ENCODE measurements at regions not wholly inside any gene's neighbourhood (a gene's known extent, or its start where the extent isn't known, plus 50 kb on each side); places are given as distances from the start of the nearest gene placed in this dataset.

DNA sequence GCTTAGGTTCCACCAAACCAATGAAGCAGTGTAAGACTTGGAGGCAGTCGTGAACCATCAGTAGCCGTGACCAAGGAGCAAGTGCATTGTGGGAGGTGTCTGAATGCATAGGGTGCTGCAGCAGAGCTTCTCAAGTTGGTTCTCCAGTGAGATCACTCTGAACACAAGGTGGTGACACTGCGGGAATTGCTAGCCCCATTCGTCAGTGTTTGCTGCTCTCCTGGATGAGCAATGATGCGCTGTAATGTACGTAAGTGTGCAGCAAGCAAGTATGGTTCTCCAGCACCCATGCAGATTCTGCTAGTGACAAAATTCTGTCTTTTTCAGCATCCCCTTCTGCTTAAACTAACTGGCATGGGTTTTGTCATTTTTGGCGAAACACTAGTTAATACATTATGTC is 97.6 kb upstream of the HTR2A start:
- H4K8ac ChIP-seq (ENCODE audit: low read depth in 2 of 2, low read length in 2 of 2) = no peak overlapping the region
- WGBS, 2 experiments (ENCODE audit: extremely low coverage in 2 of 2, insufficient read length in 1 of 2) = 84% methylated on average over 3 of the region's 7 CpGs; no CpG with 5 or more reads in 1 of the 2 experiments
- no peaks in the 10 kb centered on the region for H3K79me1 ChIP-seq (ENCODE audit: low read depth in 1 of 2, low read length in 2 of 2)
- no peak overlapping the region for H3K4me2 ChIP-seq (ENCODE audit: low read depth, low read length)
- no peak overlapping the region for H2BK20ac ChIP-seq (ENCODE audit: low read depth, low read length)
- H3K4me3 ChIP-seq (ENCODE audit: insufficient read depth, low read depth, low read length) = no peak overlapping the region
- POLR2A ChIA-PET (ENCODE audit: unreplicated experiment) = no interaction called here
- no peak overlapping the region for H3K9ac ChIP-seq (ENCODE audit: low read depth, low read length)
- no peak overlapping the region for H3K56ac ChIP-seq (ENCODE audit: extremely low read depth, insufficient read depth, low read length)
- CTCF ChIA-PET = no interaction called here
- H2AK5ac ChIP-seq (ENCODE audit: low read depth, low read length) = no peak overlapping the region
- intact Hi-C loops (cut with micrococcal nuclease) = no loop called here
- H3K4ac ChIP-seq (ENCODE audit: low read depth, low read length) = no peak overlapping the region
- in situ Hi-C loops (cut with MboI; ENCODE audit: low sequenced_read_pairs) = no loop called here
- no peak overlapping the region for H2BK5ac ChIP-seq (ENCODE audit: low read depth, low read length, poor library complexity, severe bottlenecking)
- no peaks in the 10 kb centered on the region for H4K20me1 ChIP-seq (ENCODE audit: insufficient read depth, low read length)
- no peak overlapping the region for H2AFZ ChIP-seq (replicated peaks; ENCODE audit: low read length, poor library complexity)
- H3K9me3 ChIP-seq (ENCODE audit: control insufficient read depth, insufficient read depth, low read length) = no peaks in the 10 kb centered on the region
- no peaks in the 10 kb centered on the region for H3K4me1 ChIP-seq (ENCODE audit: control insufficient read depth, insufficient read depth, low read length)
- H3K36me3 ChIP-seq (ENCODE audit: control insufficient read depth, insufficient read depth, low read length) = no peaks in the 10 kb centered on the region
- dilution Hi-C loops (cut with HindIII; ENCODE audit: low sequenced_read_pairs, unreplicated experiment) = no loop called here
- no peaks in the 10 kb centered on the region for H3K27me3 ChIP-seq (ENCODE audit: control insufficient read depth, insufficient read depth, low read length)
- no peak for DNase-seq
- H3K27ac ChIP-seq (ENCODE audit: insufficient read depth, low read length) = no peak overlapping the region
- BruUV-seq (replicated peaks) = no TSS peak
- no peak overlapping the region for H2BK15ac ChIP-seq (ENCODE audit: low read depth, low read length)
- H3K14ac ChIP-seq (replicated peaks; ENCODE audit: low read depth, low read length) = no peak overlapping the region
- H3K18ac ChIP-seq (ENCODE audit: low read depth, low read length) = no peak overlapping the region
- H2BK120ac ChIP-seq (ENCODE audit: low read depth, low read length) = no peak overlapping the region
- peaks cover 4% of the 10 kb centered on the region; the same call in 1 of the 2 replicates for H3K9me1 ChIP-seq (ENCODE audit: insufficient read depth, low read length)
- no peak overlapping the region for H4K5ac ChIP-seq (ENCODE audit: low read depth, low read length)
- no peak for ATAC-seq (ENCODE audit: low read depth)
- no peak overlapping the region for H2AK9ac ChIP-seq (replicated peaks; ENCODE audit: low read depth, low read length, poor library complexity)
- no peak for TF ChIP-seq RFX5 (IDR thresholded peaks at IDR 0.05; ENCODE audit: low read depth, low read length)
- TF ChIP-seq NFE2L2 (IDR thresholded peaks at IDR 0.05; ENCODE audit: low read depth, low read length) = no peak
- TF ChIP-seq CTCF (conservative IDR thresholded peaks at IDR 0.05; ENCODE audit: low read depth, low read length) = no peak
- TF ChIP-seq, protein P1, sequence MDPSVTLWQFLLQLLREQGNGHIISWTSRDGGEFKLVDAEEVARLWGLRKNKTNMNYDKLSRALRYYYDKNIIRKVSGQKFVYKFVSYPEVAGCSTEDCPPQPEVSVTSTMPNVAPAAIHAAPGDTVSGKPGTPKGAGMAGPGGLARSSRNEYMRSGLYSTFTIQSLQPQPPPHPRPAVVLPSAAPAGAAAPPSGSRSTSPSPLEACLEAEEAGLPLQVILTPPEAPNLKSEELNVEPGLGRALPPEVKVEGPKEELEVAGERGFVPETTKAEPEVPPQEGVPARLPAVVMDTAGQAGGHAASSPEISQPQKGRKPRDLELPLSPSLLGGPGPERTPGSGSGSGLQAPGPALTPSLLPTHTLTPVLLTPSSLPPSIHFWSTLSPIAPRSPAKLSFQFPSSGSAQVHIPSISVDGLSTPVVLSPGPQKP (IDR thresholded peaks at IDR 0.05; ENCODE audit: borderline replicate concordance, low read depth, low read length) = no peak
- TF ChIP-seq MAZ (IDR thresholded peaks at IDR 0.05; ENCODE audit: borderline replicate concordance, low read depth, low read length) = no peak
- no peak for TF ChIP-seq SMC3 (IDR thresholded peaks at IDR 0.05; ENCODE audit: low read depth, low read length)
- no peak for TF ChIP-seq POLR2A (IDR thresholded peaks at IDR 0.05; ENCODE audit: low read depth, low read length)
- TF ChIP-seq USF2 (IDR thresholded peaks at IDR 0.05; ENCODE audit: low read depth, low read length) = no peak
- no peak for TF ChIP-seq CHD1 (IDR thresholded peaks at IDR 0.05; ENCODE audit: low read depth, low read length)
- TF ChIP-seq CEBPB (IDR thresholded peaks at IDR 0.05; ENCODE audit: low read depth, low read length) = no peak
- TF ChIP-seq RCOR1 (IDR thresholded peaks at IDR 0.05; ENCODE audit: insufficient replicate concordance, low read length) = no peak
- TF ChIP-seq BHLHE40 (IDR thresholded peaks at IDR 0.05; ENCODE audit: low read depth, low read length) = no peak
- no peak for TF ChIP-seq RAD21 (IDR thresholded peaks at IDR 0.05; ENCODE audit: low read length)
- no peak for TF ChIP-seq MXI1 (IDR thresholded peaks at IDR 0.05; ENCODE audit: borderline replicate concordance, low read depth, low read length)
- no peak for TF ChIP-seq FOS (IDR thresholded peaks at IDR 0.05; ENCODE audit: low read depth, low read length)
- no peak for TF ChIP-seq MAFK (IDR thresholded peaks at IDR 0.05; ENCODE audit: low read depth, low read length)
- no peak overlapping the region for H4K91ac ChIP-seq (ENCODE audit: insufficient read depth, low read depth, low read length)
- no peak overlapping the region for H3K23ac ChIP-seq (ENCODE audit: low read depth, low read length)
